Small intestine (tissue), 7 donors: ENCODE measurements at regions not wholly inside any gene's neighbourhood (a gene's known extent, or its start where the extent isn't known, plus 50 kb on each side); places are given as distances from the start of the nearest gene placed in this dataset.

Source experiments
- DNase-seq, 2 donors: peaks; one replicate each; pipeline versions ENCODE4 v3.0.0 to v3.0.0-alpha.2; 2013
- FAIRE-seq: peaks from 2 replicates; lab custom pipeline; 2012; peaks lifted over from hg19 to GRCh38; lab: Jason Lieb, UNC
- H3K27ac ChIP-seq, 3 donors: one replicate each; pipeline ENCODE4 v1.5.1; 2013; ENCODE audit warnings: low read length in 2 of 3, mild to moderate bottlenecking in 2 of 3, control low read depth in 1 of 3, inconsistent platforms in 1 of 3, low read depth in 1 of 3, moderate library complexity in 1 of 3
- H3K27me3 ChIP-seq, 3 donors: one replicate each; pipeline ENCODE4 v1.6.1; 2013; ENCODE audit warnings: low read length in 3 of 3, inconsistent platforms in 1 of 3; ENCODE audit not compliant: control insufficient read depth in 3 of 3, insufficient read depth in 3 of 3
- H3K36me3 ChIP-seq, 3 donors: one replicate each; pipeline ENCODE4 v1.6.1; 2013; ENCODE audit warnings: low read length in 3 of 3, inconsistent platforms in 1 of 3, low read depth in 1 of 3, mild to moderate bottlenecking in 1 of 3, moderate library complexity in 1 of 3; ENCODE audit not compliant: control insufficient read depth in 3 of 3, insufficient read depth in 2 of 3
- H3K4me1 ChIP-seq, 3 donors: one replicate each; pipeline ENCODE4 v1.6.1; 2013; ENCODE audit warnings: low read length in 2 of 3, inconsistent platforms in 1 of 3, low read depth in 1 of 3, mild to moderate bottlenecking in 1 of 3, moderate library complexity in 1 of 3; ENCODE audit not compliant: control insufficient read depth in 3 of 3, insufficient read depth in 2 of 3
- H3K4me3 ChIP-seq, 3 donors: one replicate each; pipeline ENCODE4 v1.5.1; 2013; ENCODE audit warnings: low read length in 3 of 3, control low read depth in 1 of 3, inconsistent platforms in 1 of 3, low read depth in 1 of 3, mild to moderate bottlenecking in 1 of 3, moderate library complexity in 1 of 3
- H3K9me3 ChIP-seq, 2 donors: one replicate each; pipeline ENCODE4 v1.6.1; 2013; ENCODE audit warnings: low read depth in 1 of 2, low read length in 1 of 2; ENCODE audit not compliant: control insufficient read depth in 2 of 2, insufficient read depth in 1 of 2
- WGBS, 3 donors: extraction: QIAGEN DNeasy Blood & Tissue Kit; methylation state at CpG; one replicate each; pipeline ENCODE4 v1.1.7; 2013; 5-methylcytosine and 5-hydroxymethylcytosine counted together
- donor health status: healthy with polysubstance abuse.
- donor health status: control.
- donor health status: control.
- donor health status: Bipolar disorder and iron deficiency.
- donor health status: healthy.

DNA sequence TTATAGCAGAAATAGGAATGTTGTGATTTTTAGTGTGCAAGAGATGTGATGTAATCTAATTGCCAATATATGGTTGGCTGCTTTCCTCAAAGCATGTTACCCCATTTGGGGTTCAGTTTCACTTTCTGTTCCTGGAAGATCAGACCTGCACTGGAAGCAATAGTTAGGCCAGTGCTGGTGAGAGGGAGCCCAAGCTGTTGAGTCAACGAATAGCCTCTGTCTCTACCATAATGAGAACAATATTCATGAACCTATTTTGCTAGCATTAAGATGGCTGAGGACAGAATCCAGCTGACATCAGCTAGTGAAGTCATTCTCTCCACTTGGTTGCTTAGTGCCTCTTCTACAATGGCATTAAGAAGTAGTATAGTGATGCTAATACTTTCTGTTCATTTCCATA is 379.9 kb upstream of the DCN start:
- Histone ChIP-seq H3K27ac (no peak overlapping the region), H3K27me3 (no peaks in the 10 kb centered on the region), H3K36me3 (no peaks in the 10 kb centered on the region), H3K9me3 (no peaks in the 10 kb centered on the region), H3K4me1 (no peaks in the 10 kb centered on the region), H3K4me3 (no peak overlapping the region)
- peak; percentile 27 to 54 for DNase-seq
- no peak for FAIRE-seq
- 48 to 70% (median 65%) methylated on average over 1 of the region's 1 CpG for WGBS, 3 donors

DNA sequence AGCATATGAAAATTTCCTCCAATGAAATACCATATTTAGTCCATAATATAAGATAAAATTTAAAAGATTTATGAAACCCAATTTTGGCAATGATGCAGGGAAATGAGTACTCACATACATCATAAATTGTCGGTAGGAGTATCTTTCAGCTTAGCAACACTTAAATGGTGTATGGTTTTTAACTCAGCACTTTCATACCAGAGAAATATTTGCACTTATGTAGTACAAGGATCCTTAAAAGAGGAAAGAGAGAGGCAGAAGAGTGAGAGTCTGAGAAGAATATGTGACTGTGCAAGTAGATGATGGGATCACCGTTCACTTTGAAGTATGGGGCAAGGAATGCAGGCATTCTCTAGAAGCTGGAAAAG is 379.3 kb upstream of the DCN start:
- 76 to 82% (median 79%) methylated on average over 2 of the region's 2 CpGs for WGBS, 3 donors
- Histone ChIP-seq H3K27ac (no peak overlapping the region), H3K9me3 (no peaks in the 10 kb centered on the region), H3K4me3 (no peak overlapping the region), H3K27me3 (no peaks in the 10 kb centered on the region), H3K4me1 (no peaks in the 10 kb centered on the region), H3K36me3 (no peaks in the 10 kb centered on the region)
- DNase-seq (no peak), FAIRE-seq (no peak)

DNA sequence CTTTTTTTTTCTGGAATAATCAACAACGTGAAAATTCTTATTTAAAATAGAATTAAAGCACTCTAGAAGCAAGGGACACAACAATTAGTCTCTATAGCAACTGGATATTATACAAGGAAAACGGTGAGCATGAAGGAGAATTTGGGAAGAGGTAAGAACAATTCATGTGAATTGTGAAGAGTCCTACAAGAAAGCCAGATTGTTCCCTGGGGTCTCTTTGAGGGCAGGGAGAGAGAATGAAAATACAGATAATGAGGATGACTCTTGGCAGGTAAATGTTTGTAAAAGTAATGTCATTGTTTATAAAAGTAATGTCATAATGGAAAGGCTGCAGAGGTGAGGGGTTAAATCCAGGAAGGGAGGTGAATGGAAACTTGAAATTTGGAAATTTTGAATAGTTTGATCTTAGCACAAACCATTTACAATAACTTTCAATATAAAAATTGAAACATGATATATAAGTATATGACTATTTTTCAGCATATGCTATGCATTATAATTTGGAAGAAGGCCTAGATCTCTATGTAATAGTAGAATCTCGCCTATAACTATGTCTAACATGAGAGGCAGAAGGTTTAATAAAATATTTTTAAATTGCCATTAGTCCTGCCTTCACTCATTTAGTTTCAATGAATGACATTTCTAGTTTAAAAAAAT is 378.8 kb upstream of the DCN start:
- no peaks in the 10 kb centered on the region for H3K4me1 ChIP-seq
- no peak for DNase-seq
- no peak for FAIRE-seq
- WGBS, 3 donors = 70 to 78% (median 72%) methylated on average over 3 of the region's 3 CpGs
- H3K9me3 ChIP-seq = no peaks in the 10 kb centered on the region
- H3K27ac ChIP-seq = no peak overlapping the region
- no peaks in the 10 kb centered on the region for H3K27me3 ChIP-seq
- H3K36me3 ChIP-seq = no peaks in the 10 kb centered on the region
- no peak overlapping the region for H3K4me3 ChIP-seq

DNA sequence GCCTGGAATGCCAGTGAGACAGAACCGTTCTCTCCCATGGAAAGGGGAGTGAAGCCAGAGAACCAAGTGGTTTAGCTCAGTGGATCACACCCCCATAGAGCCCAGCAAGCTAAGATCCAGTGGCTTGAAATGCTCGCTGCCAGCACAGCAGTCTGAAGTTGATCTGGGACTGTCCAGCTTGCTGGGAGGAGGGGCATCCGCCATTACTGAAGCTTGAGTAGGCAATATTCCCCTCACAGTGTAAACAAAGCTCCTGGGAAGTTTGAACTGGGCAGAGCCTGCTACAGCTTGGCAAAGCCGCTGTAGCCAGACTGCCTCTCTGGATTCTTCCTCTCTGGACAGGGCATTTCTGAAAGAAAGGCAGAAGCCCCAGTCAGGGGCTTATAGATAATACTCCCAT is 374.3 kb upstream of the DCN start:
- 88 to 93% (median 90%) methylated on average over 4 of the region's 4 CpGs for WGBS, 3 donors
- Histone ChIP-seq H3K4me3 (no peak overlapping the region), H3K27ac (no peak overlapping the region), H3K27me3 (no peaks in the 10 kb centered on the region), H3K36me3 (no peaks in the 10 kb centered on the region), H3K4me1 (no peaks in the 10 kb centered on the region), H3K9me3 (peaks cover 0 to 4% of the 10 kb centered on the region in 2 donors)
- DNase-seq (no peak), FAIRE-seq (no peak)

DNA sequence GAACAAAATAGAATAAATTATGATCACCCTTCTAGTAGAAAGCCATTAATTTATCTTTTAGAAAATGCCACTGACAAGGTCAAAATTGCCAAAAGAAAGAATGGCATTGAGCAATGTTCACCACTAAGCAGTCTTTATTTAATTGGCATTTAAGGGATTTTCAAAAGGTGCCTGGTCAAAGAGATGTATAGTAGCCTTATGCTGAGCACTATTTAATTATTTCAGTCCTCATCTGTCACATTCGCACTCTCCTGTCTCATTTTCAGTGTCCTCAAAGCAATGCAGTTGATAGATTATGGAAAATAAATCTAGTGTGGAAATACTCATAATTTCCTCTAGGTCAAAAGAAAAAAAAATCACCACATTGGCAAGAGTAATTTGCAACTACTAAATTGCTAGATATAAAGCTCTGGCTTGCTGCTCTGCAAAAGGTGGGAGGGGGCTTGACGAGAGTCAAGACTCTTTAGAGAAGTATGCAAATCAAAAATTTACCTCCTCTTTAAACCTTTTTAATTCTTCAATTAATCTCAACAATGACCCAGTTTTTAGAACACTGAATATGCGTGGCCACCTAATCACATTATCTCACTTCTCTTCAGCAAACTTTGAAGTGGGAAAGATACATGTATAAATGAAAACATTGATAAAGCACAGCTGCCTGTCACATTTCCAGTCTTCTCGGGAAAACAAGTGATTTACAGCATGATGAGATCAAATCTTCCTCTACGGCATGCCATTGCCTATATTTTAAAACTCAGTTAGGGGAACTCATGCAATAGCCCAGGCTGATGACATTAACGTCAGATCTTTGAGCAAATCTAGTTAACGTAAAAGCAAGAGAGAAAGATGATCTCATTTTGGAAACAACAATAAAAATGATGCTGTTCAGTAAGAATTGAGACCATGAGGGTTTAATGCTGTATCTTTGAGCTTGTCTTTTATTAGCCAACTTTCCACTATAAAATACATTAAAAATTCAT is 373.1 kb upstream of the DCN start:
- FAIRE-seq (no peak), DNase-seq (no peak)
- H3K4me3 ChIP-seq = no peak overlapping the region
- 70 to 79% (median 71%) methylated on average over 7 of the region's 7 CpGs for WGBS, 3 donors
- no peak overlapping the region for H3K27ac ChIP-seq
- H3K9me3 ChIP-seq = peaks cover 0 to 5% of the 10 kb centered on the region in 2 donors
- H3K36me3 ChIP-seq = no peaks in the 10 kb centered on the region
- no peaks in the 10 kb centered on the region for H3K4me1 ChIP-seq
- H3K27me3 ChIP-seq = no peaks in the 10 kb centered on the region

DNA sequence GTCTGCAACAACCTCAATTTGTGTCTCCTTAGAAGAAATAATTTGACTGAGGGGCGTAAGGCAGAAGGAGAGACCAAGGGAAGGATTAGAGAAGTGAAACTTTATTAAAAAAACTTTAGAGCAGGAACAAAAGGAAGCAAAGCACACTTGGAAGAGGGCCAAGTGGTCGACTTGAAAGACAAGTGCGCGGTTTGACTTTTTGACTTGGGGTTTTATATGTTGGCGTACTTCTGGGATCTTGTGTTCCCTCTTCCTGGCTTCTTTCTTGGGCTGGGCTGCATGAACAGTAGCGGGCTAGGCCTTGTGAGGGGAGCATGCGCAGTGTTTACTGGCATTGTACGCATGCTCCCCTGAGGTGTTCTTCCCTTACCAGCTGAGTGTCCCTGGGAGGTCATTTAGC is 369.3 kb upstream of the DCN start:
- 78 to 85% (median 83%) methylated on average over 8 of the region's 8 CpGs for WGBS, 3 donors
- DNase-seq (no peak), FAIRE-seq (no peak)
- Histone ChIP-seq H3K4me3 (no peak overlapping the region), H3K9me3 (peaks cover 0 to 5% of the 10 kb centered on the region in 2 donors), H3K27me3 (no peaks in the 10 kb centered on the region), H3K27ac (no peak overlapping the region), H3K4me1 (no peaks in the 10 kb centered on the region), H3K36me3 (no peaks in the 10 kb centered on the region)

DNA sequence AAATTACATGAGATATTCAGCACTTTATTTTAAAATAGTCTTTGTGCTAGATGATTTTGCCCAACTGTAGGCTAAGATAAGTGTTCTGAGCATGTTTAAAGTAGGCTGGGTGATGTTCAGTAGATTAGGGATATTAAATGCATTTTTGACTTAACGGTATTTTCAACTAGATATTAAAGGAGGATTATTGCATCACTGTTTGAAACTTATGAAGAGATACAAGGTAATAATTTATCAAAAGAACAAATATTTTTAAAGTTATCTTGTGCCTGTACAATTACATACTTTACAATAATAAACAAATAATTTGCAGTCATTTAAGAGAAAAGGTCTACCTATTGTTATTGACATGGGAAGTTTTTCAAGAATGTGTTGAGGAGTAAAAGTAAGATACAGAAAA is 368.6 kb upstream of the DCN start:
- DNase-seq = no peak
- Histone ChIP-seq H3K4me3 (no peak overlapping the region), H3K27me3 (no peaks in the 10 kb centered on the region), H3K36me3 (no peaks in the 10 kb centered on the region), H3K27ac (no peak overlapping the region), H3K4me1 (no peaks in the 10 kb centered on the region), H3K9me3 (peaks cover 0 to 5% of the 10 kb centered on the region in 2 donors)
- FAIRE-seq = peak; percentile 61
- 92 to 100% (median 93%) methylated on average over 1 of the region's 1 CpG for WGBS, 3 donors

DNA sequence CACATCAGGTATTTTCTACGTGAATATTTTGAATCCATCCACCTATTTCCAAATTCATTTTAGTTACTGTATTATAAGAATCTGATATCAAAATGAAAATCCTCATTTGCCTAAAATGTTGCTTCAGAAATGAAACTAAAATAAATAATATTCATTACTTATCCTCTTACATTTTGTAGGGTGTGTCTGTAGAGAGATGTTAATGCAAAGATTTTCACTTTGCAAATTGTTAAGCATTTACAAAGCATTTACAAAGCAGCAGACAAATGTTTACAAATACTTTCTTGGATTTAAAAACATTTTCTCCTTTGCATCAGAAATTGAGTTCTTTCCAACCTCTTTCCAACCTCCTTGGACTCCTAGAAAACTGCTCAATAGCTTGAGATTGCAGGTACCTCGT is 360.0 kb upstream of the DCN start:
- H3K27ac ChIP-seq = no peak overlapping the region
- no peak overlapping the region for H3K4me3 ChIP-seq
- WGBS, 3 donors = 85 to 91% (median 89%) methylated on average over 2 of the region's 2 CpGs
- no peaks in the 10 kb centered on the region for H3K9me3 ChIP-seq
- no peak for FAIRE-seq
- DNase-seq = no peak
- no peaks in the 10 kb centered on the region for H3K27me3 ChIP-seq
- H3K36me3 ChIP-seq = no peaks in the 10 kb centered on the region
- H3K4me1 ChIP-seq = no peaks in the 10 kb centered on the region
